NB4 (cell line): ENCODE measurements at regions not wholly inside any gene's neighbourhood (a gene's known extent, or its start where the extent isn't known, plus 50 kb on each side); places are given as distances from the start of the nearest gene placed in this dataset.

Experiments used
- POLR2A ChIP-seq: IDR thresholded peaks from 2 replicates; pipeline ENCODE4 v1.6.1; 2011; ENCODE audit warnings: mild to moderate bottlenecking; ENCODE audit not compliant: insufficient read length; ENCODE audit errors: extremely low read depth
- TF ChIP-seq, protein P1 (sequence below): IDR thresholded peaks from one replicate; pipeline ENCODE4 v1.5.1; 2012; ENCODE audit warnings: low read depth, low read length
- TF ChIP-seq, protein P2 (sequence below): IDR thresholded peaks from 2 replicates; pipeline ENCODE4 v1.6.1; 2011; ENCODE audit warnings: low read depth, low read length

DNA sequence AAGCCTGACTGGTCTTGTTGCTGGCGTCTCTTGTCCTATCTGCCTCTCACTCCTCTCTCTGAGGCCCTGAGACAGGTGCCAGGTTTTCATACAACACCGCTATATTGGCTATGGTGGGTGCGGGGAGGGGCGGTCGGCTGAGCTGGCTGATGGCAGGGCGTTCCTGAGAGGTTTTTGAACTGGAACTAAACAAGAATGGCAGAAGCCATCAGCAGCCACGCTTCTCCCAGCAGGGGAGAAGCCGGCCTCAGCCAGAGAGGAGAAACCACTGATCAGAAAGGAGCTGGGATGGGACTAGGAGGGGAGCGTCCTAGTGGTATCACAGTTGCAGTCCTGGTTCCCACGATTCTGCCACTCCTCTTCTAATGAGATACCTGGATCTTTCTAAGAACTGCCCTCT is 89.9 kb upstream of the PRR23E start:
- TF ChIP-seq, protein P1, sequence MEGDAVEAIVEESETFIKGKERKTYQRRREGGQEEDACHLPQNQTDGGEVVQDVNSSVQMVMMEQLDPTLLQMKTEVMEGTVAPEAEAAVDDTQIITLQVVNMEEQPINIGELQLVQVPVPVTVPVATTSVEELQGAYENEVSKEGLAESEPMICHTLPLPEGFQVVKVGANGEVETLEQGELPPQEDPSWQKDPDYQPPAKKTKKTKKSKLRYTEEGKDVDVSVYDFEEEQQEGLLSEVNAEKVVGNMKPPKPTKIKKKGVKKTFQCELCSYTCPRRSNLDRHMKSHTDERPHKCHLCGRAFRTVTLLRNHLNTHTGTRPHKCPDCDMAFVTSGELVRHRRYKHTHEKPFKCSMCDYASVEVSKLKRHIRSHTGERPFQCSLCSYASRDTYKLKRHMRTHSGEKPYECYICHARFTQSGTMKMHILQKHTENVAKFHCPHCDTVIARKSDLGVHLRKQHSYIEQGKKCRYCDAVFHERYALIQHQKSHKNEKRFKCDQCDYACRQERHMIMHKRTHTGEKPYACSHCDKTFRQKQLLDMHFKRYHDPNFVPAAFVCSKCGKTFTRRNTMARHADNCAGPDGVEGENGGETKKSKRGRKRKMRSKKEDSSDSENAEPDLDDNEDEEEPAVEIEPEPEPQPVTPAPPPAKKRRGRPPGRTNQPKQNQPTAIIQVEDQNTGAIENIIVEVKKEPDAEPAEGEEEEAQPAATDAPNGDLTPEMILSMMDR, result no peak
- no peak for TF ChIP-seq POLR2A
- TF ChIP-seq, protein P2, sequence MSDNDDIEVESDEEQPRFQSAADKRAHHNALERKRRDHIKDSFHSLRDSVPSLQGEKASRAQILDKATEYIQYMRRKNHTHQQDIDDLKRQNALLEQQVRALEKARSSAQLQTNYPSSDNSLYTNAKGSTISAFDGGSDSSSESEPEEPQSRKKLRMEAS, result no peak
